Stimulated activated CD4-positive, alpha-beta T cell treated with anti-CD3 and anti-CD28 coated beads, Interleukin-15, amount 100 ng/mL, for 1 hour (primary cell): ENCODE measurements at regions not wholly inside any gene's neighbourhood (a gene's known extent, or its start where the extent isn't known, plus 50 kb on each side); places are given as distances from the start of the nearest gene placed in this dataset.
"Not testable (repeated sequence)": the region's sequence is repeated elsewhere in the genome, so short reads cannot be mapped to it uniquely, and the experiment has no call there.

Experiments used
- DNase-seq, 2 donors: peaks; one replicate each; pipeline ENCODE4 v3.0.0-alpha.2; 2020; ENCODE audit warnings: low read depth in 1 of 2, low spot score in 1 of 2

DNA sequence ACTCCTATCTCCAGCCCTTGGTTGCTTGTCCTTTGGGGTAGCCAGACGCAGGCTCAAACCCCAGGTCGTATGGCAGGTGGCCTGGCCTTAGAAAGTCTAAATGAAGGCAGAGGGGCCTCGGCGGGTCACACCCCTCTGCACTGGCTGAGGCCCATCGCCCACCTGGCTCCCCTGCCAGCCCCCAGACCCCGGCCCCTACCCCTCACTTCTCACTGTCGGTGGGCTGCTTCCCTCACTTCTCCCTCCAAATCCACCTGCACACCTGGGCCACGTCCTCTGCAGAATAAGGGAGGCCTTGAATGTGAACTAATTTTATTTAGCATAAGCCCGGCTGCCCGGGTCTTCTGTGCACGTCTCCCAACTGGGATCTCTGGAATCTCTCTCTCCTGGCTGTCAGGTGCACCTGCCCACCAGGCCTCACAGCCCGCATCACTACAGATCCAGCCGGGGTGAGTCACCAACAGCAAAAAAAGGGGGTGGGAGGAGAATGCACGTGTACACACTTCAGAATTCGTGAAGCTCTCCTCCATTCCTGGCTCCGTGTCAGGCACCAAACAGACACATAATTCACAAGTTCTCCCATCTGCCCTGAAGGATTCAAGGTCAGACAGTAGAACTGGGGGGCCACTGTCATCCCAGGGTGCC lies 107.5 kb upstream of the SIM2 start:
- DNase-seq = no peak

DNA sequence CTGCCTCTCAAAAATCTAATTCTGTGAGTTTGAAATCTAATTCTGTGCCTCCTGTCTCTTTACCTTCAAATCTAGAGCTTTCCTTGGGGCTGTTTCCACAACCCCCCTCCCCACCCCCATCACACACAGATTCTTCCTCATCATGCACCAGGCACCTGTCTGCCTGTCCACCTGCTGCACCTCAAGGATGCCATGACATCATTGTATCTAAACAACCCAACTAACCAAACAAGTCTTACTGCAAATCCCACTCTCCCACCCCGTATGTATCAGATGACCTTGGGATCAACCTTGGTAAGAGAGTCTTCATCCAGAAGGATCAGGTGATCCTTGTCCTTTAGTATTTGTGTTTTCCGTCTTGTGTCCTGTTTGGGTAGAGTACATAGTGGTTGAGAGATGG lies 102.7 kb upstream of the SIM2 start:
- no peak for DNase-seq

DNA sequence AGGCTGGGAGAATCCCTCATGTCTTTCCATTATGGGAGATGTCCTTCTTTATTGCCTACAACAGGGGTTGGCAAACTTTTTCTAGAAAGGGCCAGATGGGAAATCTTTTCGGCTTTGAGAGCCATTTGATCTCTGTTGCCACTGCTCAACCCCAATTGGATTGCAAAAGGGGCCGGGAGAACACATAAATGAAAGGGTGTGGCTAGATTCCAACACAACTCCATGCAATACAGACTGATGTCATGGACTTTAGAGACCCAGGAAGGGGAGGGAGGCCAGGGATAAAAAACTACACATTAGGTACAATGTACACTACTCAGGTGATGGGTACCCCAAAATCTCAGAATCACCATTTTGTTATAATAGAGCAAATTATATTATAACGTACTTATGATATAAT lies 97.6 kb upstream of the SIM2 start:
- DNase-seq = no peak

DNA sequence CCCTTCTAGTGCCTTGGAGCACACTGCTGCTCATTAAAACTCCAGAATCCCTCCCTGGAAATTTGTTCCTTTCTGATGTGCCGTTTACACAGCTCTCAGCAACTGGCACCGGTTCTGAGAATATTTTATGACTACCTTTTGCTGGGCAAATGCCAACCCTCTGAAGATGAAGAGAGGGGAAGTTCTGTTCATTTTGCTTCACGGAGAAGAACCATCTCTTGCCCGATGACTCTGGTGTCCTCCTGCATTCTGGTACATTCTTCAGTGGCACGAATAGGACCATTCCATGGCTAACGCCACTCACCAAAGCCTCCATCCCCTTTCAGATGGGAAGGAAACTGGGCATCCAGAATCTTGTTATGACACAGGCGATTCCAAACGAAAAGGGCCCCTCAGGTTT lies 96.2 kb upstream of the SIM2 start:
- no peak for DNase-seq

DNA sequence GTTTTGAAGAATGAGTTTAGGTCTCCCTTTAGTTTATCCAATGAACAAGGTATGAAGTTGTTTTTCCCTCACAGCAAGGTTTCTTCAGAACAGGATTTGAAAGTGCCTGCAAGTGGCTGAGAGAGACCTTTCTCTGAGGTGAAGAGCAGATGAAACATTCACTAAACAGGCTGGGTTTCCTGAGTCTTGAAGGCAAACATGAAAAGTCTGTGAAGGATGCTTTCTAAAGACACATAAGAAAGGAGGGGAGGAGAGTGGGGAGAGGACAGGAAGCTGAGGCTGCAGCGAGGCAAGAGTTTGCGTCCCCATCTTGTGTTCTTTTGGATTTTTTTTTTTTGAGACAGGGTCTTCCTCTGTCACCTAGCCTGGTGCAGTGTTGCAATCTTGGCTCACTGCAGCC lies 95.7 kb upstream of the SIM2 start:
- DNase-seq = no peak

DNA sequence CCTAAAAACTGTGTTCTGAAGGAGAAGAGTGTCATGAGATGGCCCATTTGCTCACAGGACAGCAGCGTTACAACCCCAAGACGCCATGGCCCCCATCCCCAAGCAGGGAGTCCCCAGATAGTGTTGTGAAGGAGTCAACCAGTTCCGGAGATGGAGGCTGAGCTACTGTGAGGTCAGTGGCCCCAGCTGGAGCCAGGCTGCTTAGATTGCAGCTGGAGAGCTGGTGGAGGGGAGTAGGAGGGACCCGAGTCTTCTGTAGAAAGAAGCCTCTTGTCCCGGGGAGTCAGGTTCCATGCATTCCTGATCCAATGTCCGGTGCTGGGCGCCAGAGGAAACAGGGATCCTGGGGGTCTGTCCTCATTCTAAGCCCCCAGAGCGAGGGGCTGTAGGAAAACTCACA lies 93.5 kb upstream of the SIM2 start:
- DNase-seq = no peak

DNA sequence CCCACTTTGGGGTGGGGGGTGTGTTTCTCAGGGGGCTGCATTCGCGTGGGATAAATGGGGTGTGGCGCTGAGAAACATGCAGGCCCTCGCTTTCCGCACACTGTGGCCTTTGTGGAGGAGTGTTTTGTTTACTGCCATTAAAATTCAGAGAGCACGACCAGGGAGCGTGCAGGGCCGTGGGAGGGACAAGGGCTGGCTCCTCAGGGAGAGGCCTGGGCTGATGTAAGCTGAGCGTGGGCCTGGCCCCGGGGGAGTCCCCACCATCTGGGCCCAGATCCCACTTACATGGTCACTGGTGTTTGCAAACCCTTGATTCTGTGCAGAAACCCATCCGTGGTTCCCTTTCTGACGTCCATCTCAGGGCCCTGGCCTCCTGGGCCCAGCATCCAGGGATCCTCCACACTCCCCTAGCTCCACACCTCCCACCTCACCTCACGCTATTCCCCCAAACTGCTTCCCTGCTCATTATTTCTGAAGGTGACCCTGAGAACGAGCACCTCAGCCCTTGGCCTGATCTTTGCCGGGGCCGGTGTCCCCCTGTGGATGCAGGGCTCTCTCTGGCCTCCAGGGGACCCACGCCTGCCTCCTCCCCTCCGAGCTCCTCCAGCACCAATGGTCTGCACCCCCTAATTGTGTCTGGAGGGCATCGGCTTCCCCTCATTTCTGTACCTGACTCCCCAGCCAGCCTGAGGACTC lies 92.5 kb upstream of the SIM2 start:
- DNase-seq = no peak

DNA sequence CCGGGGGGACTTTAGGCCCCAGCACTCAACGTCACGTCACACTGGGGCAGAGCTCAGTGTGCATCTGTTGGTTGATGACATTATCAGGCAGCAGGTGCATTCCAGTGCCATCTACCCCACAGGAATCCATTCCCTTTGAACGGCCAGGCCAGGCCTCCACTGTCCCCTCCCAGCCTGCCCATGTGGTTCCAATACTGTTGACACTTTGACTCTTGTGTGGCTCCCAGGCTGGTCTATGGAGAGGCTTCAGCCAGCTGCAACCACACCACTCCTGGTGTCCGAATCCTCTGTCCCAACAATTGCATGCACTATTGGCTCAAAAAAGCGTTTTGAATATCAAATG lies 92.0 kb upstream of the SIM2 start:
- DNase-seq = no peak

DNA sequence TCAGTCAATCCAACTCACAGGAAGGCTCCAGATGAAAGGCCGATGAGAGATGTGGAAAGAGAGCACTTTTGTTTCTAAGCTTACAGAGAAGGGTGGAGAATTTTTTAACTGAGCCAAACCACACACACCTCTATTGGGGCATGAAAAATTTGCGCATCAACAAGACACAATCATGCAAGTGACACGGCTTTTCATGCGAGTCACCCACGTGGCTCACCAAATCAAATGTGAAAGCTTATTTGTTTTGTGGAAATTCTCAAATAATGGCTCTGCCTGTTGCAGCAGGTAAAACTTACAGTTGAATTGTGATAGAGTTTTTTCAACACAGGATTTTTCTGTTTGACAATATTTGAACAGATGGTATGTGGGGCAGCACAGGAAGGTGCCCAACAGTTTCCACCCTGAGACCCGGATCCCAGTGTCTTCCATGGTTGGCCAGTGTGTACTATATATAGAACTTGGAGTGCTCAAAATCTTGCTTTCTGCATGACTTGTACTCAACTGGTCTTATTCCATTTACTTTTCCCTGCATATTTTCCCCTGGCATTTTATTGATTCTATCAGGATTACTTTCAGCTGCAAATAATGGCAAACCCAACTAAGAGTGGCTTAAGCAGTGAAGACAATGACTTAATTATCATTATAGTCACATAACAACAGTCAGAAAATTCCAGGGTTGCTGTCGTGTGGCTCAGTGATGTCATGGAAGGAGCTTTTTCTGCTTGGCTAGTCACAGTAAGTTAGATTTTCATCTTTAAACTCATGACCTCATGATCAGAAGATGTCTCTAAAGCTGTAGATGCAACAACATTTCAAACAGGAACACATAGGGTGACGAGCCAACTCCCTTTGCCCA lies 90.6 kb upstream of the SIM2 start:
- DNase-seq = no peak

DNA sequence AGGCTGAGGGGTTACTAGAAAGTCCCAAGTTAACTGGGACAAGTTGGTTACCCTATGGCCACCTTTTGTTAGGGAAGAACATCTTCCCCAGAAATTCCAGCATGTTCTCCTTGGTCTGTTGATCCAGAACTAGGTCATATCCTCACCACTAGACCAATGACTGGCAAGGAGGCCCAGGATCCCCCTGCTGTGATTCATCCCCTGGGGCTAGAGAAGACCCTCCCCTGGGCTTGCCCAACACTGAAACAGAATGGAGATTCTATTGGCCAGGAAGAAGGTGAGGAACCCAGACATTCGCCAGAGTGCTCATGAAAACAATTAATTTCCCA lies 90.1 kb upstream of the SIM2 start:
- no peak for DNase-seq

DNA sequence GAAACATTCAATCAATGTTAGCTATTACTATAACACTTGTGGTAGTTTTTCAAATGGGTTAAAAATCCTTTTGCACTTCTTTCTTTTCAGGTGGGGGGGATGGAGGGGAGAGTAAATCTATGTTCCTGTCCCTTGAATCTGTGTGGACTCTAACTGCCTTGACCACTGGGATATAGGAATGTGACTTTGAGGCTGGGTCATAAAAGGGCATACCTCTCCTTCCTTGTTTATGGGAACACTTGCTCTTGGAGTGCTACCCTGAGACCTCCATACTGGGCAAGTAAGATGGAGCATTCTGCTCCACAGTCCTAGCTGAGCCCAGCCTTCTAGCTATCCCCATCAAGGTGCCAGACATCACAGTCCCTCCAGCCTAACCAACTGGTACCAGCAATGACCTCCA lies 89.3 kb upstream of the SIM2 start:
- DNase-seq = no peak

DNA sequence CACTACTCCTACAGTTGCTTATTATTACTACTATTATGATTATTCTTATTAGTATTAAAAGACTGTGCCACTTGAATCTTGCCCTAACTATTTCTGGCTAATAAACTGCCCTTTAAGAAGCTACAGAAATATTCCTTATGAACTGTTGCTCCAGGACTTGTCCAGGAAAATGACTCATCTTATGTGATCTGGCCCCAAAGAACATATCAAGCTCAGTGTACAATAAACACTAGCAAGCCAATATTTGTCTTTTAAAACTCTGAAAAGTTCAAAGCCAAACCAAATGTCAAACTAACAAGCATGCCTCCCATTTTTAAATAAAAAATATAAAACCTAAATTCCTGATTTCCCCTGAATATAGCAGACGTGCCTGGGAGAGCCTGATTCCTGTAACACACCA lies 88.7 kb upstream of the SIM2 start:
- DNase-seq = no peak

DNA sequence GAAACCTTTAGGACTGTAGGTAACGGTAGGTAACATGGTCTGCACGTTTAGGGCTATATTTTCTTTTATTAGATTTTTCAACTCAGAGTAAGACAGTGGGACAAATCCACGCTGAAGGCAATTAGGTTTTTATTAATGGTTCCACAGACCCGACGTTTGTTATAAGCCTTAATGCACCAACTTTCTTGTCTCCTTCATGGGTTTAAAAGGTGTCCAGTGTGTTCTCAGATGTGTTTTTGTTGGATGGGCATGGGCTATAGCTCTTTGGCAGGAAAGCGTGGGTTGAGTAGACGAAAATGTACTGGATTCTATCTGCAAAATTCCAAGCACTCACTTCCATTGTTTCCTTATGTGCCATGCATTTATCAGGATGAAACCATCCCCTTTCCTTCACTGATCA lies 88.0 kb upstream of the SIM2 start:
- no peak for DNase-seq

DNA sequence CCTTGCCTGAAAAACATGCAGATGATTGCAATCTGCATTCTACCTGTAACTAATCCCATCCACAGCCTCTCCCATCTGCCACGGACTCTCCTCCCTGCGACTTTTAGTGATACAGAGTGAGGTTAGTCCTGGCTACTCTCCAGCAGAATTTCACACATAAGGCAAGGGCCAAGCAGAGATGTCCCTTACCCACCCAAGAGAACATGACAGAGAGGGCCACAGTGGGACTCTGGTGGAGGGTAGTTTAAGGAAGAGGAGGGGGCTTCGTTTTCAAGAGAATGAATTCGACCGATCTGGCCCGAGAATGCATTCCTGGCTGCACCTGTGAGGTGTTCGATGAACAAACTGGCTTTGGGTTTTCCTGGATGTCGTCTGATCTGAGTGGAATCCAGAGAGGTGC lies 87.5 kb upstream of the SIM2 start:
- no peak for DNase-seq

DNA sequence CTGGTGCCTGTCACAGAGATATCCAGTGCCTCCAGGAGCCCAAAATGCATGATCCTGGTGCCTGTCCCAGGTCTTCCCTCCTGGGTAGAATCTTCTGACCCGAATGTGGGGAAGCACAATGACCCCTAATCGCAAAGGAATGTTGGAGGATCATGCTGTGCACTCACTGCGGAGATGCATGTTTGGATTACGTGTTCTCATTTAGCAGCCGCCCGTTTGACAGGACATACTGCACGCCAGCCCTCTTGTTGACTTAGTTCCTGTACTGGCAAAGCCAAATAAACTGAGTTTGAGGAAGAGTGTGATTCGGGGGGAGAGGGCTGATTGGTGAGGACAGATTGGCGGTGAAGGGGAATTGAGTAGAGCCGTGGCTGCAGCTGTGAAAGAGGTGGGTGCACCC lies 85.9 kb upstream of the SIM2 start:
- DNase-seq = no peak

DNA sequence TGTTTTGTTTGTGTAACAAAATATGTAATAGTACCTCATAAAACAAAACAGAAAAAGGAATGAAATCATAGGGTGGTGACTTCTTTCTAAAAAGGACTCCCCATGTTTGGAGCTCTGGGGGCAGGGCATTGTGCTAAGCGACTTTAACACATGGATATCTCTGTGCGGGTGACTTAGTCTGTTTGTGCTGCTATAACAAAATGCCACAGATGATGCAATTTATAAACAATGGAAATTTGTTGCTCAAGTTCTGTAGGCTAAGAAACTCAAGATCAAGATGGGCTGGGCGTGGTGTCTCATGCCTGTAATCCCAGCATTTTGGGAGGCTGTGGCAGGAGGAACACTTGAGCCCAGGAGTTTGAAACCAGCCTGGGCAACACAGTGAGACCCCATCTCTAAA lies 85.4 kb upstream of the SIM2 start:
- DNase-seq = no peak

DNA sequence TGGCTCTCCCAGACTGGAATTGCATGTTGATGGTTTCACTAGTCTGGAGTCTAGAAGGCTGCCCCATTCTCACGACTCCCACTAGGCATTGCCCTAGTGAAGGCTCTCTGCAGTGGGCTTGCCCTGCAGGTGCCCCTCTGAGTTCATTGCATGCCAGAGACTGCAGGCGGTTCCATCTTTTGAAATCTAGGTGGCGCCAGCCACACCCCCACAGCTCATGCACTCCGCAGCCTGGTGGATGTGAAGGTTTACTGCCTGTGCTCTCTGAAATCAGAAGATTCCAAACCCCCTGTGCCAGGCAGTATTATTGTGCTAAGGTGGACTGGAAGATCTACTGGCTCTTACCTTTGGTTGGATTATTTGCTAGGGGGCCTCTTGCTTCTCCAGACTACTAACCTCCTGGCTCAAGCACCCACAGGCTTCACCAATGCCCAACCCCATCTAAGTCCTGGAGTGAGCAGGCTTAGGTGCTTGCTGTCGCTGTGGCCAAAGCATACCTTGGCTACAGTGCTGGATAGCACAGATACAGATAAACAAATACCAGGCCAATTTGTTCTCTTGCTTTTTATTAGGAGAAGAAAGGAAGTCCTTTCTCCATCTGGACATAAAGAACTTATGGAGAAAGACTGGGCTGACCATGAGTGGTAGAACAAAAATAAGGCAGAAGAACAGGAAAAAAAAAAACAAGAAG lies 83.5 kb upstream of the SIM2 start:
- DNase-seq = no peak

DNA sequence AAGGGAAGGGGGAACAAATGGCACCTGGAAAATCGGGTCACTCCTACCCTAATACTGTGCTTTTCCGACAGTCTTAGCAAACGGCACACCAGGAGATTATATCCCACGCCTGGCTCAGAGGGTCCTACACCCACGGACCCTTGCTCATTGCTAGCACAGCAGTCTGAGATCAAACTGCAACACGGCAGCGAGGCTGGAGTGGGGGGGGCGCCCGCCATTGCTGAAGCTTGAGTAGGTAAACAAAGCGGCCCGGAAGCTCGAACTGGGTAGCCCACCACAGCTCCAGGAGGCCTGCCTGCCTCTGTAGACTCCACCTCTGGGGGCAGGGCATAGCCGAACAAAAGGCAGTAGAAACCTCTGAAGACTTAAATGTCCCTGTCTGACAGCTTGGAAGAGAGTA lies 82.1 kb upstream of the SIM2 start:
- not testable (repeated sequence) for DNase-seq

DNA sequence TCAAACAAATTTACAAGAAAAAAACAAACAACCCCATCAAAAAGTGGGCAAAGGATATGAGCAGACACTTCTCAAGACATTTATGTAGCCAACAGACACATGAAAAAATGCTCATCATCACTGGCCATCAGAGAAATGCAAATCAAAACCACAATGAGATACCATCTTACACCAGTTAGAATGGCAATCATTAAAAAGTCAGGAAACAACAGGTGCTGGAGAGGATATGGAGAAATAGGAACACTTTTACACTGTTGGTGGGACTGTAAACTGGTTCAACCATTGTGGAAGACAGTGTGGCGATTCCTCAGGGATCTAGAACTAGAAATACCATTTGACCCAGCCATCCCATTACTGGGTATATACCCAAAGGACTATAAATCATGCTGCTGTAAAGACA lies 77.1 kb upstream of the SIM2 start:
- not testable (repeated sequence) for DNase-seq

DNA sequence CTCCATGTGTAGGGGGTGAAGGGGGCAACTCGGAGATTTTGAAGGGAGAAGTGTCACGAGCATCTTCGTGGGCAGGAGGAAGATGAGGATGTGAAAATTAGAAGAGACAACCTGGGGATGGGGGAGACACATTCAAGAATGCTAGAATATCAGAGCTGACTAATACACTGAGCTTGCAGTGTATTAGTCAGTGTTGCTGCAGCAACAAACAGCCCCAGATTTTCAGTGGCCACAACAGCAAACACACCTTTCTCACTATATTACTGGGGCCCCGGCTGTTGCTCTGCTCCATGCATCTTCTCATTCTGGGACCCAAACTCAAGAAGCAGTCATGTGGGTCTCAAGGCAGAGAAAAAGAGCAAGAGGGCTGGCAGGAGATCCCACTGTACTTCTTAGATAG lies 74.8 kb upstream of the SIM2 start:
- no peak for DNase-seq

DNA sequence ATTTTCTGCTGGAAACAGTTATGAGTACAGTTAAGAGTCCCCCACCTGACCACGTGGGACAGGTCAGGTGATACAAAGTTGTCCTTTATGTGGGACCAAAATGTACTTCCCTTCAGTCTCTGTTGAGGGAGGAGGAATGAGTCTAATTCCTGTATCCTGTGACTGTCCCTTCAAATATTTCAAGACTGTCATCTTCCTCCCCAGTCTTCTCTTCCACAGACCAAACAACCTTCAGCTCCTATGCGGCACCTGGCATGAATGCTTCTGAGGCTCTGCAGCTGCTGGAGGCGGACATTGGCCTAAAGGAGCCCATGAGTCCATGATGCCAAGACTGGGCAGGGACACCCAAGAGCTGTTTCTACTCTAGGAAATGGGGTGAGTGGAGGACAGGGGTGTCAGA lies 72.1 kb upstream of the SIM2 start:
- DNase-seq = no peak

DNA sequence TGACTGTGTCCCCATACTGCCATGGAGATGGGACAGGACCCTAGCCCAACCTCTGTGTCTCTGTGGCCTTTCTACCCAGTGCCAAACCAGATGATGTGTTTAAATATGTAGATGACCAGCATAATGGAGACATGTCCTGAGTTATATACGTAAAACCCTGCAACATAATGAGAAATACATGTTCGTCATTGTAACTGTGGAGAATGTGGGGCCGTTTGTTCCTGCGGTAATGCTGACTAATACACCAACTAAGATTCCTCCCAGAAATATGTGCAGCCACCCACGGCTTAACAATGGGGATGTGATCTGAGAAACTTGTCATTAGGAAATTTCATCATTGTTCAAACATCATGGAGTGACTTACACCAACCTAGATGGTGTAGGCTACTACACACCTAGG lies 71.7 kb upstream of the SIM2 start:
- DNase-seq = no peak
